Epithelial cell of proximal tubule (primary cell): ENCODE measurements at regions not wholly inside any gene's neighbourhood (a gene's known extent, or its start where the extent isn't known, plus 50 kb on each side); places are given as distances from the start of the nearest gene placed in this dataset.
"Not testable (repeated sequence)": the region's sequence is repeated elsewhere in the genome, so short reads cannot be mapped to it uniquely, and the experiment has no call there.

Experiments
- DNase-seq: peaks from one replicate; pipeline ENCODE4 v3.0.0-alpha.2; 2011; ENCODE audit warnings: low read depth
- H3K4me3 ChIP-seq: 2 replicates; pipeline ENCODE4 v1.5.1; 2011; ENCODE audit warnings: low read depth, mild to moderate bottlenecking, low read length
- CTCF ChIP-seq: conservative IDR thresholded peaks from 2 replicates; pipeline ENCODE4 v1.5.1; 2012; ENCODE audit warnings: low read depth, mild to moderate bottlenecking, low read length

GRCh38 chr15:83380682-83381081 is 66.5 kb upstream of the SH3GL3 start:
- no peak overlapping the region for H3K4me3 ChIP-seq
- DNase-seq = no peak
- TF ChIP-seq CTCF = peak; percentile 66

GRCh38 chr15:83383608-83384139 is 63.5 kb upstream of the SH3GL3 start:
- not testable (repeated sequence) for H3K4me3 ChIP-seq, DNase-seq

- H3K4me3 ChIP-seq = no peak overlapping the region
- no peak for DNase-seq
- no peak for TF ChIP-seq CTCF
These were observed 51.0 kb upstream of the SH3GL3 start for GRCh38 chr15:83396101-83396500.
